ENCODE measurements at regions not wholly inside any gene's neighbourhood (a gene's known extent, or its start where the extent isn't known, plus 50 kb on each side); places are given as distances from the start of the nearest gene placed in this dataset.
"Not testable (repeated sequence)": the region's sequence is repeated elsewhere in the genome, so short reads cannot be mapped to it uniquely, and the experiment has no call there.

DNA sequence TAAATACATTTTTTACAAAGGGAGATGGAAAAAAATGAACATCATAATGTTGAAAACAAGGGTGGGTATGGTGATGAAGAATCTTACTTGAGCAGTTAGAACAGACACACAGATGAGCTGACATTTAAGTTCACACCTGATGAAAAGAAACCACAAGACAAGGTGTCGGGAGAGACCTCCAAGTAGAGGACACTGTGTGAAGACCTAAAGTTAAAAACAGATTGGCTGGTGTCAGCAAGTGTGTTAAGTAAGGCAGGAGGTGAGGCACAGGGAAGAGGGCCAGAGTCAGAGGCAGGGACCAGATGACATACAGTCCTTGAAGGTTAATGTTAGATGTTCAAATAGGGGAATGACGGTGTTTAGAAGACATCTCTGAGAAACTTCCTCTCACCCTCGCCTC, 236.8 kb downstream of the FAT3 start:
- Histone ChIP-seq H3K36me3 (ENCODE audit: low read depth, low read length) (no peaks in the 10 kb centered on the region), H3K4me1 (ENCODE audit: insufficient read depth, low read length) (no peaks in the 10 kb centered on the region), H3K9me3 (ENCODE audit: low read length) (no peaks in the 10 kb centered on the region), H3K27ac (ENCODE audit: low read length) (no peak overlapping the region), H3F3A (ENCODE audit: low read length, unreplicated experiment) (no peaks in the 10 kb centered on the region), H4K20me1 (ENCODE audit: low read length) (no peaks in the 10 kb centered on the region), H3K4me3 (ENCODE audit: low read length) (no peak overlapping the region), H3K4me2 (ENCODE audit: low read length) (no peak overlapping the region), H2AFZ (ENCODE audit: low read length) (no peak overlapping the region), H3K79me2 (ENCODE audit: low read length) (no peaks in the 10 kb centered on the region), H3K27me3 (ENCODE audit: low read length) (0 out of 2 replicates have a peak, but pooled peaks cover 4% of the 10 kb centered on the region), H3K9ac (ENCODE audit: low read length) (no peak overlapping the region), H3K9me2 (replicated peaks; ENCODE audit: low read length) (no peaks in the 10 kb centered on the region)
- intact Hi-C loops (cut with micrococcal nuclease), result no loop called here
- ChIA-PET CTCF (no interaction called here), POLR2A (ENCODE audit: unreplicated experiment) (no interaction called here)
- TF ChIP-seq EZH2 (IDR thresholded peaks at IDR 0.05; ENCODE audit: low read length, unreplicated experiment) (no peak), CTCF (conservative IDR thresholded peaks at IDR 0.05; ENCODE audit: low read depth, low read length) (no peak), EZH2phosphoT487 (IDR thresholded peaks at IDR 0.05; ENCODE audit: borderline replicate concordance, low read length) (no peak)
- BruUV-seq (replicated peaks), result no TSS peak
- DNase-seq (no peak), ATAC-seq (no peak)

- Histone ChIP-seq H3K9ac (ENCODE audit: low read length) (no peak overlapping the region), H3K9me2 (replicated peaks; ENCODE audit: low read length) (no peaks in the 10 kb centered on the region), H4K20me1 (ENCODE audit: low read length) (no peaks in the 10 kb centered on the region), H3K27ac (ENCODE audit: low read length) (no peak overlapping the region), H3K4me2 (ENCODE audit: low read length) (no peak overlapping the region), H3K79me2 (ENCODE audit: low read length) (no peaks in the 10 kb centered on the region), H3K9me3 (ENCODE audit: low read length) (no peaks in the 10 kb centered on the region), H3F3A (ENCODE audit: low read length, unreplicated experiment) (no peaks in the 10 kb centered on the region), H3K27me3 (ENCODE audit: low read length) (0 out of 2 replicates have a peak, but pooled peaks cover 4% of the 10 kb centered on the region), H3K36me3 (ENCODE audit: low read depth, low read length) (no peaks in the 10 kb centered on the region), H3K4me1 (ENCODE audit: insufficient read depth, low read length) (no peaks in the 10 kb centered on the region), H2AFZ (ENCODE audit: low read length) (no peak overlapping the region), H3K4me3 (ENCODE audit: low read length) (no peak overlapping the region)
- TF ChIP-seq EZH2phosphoT487 (IDR thresholded peaks at IDR 0.05; ENCODE audit: borderline replicate concordance, low read length) (no peak), CTCF (conservative IDR thresholded peaks at IDR 0.05; ENCODE audit: low read depth, low read length) (no peak)
- no TSS peak for BruUV-seq (replicated peaks)
- POLR2A ChIA-PET (ENCODE audit: unreplicated experiment), result no interaction called here
- intact Hi-C loops (cut with micrococcal nuclease), result no loop called here
- CTCF ChIA-PET, result no interaction called here
- DNase-seq (no peak), ATAC-seq (no peak)
Observed at GRCh38 chr11:92462821-92463220, 238.2 kb downstream of the FAT3 start.

DNA sequence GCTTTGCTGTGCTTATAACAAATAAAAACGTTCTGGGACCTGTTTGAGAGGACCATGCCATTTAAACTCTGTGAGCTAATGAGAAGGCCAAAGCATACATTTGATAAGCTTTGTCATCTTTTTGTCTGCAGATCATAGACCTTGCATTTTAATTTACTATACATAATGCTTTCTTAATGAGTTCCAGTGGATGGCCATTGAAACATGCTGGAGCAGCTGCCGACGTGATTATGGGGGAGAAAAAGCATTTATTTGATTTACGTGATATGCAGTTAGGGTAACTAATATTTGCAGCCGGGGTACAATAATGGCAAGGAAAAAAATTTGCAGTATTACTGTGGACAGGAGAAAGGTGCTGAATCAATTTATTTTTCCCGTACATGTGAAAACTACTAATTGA, 240.2 kb downstream of the FAT3 start:
- no peak overlapping the region for H3K4me2 ChIP-seq (ENCODE audit: low read length)
- no peak overlapping the region for H3K27ac ChIP-seq (ENCODE audit: low read length)
- DNase-seq (no peak), ATAC-seq (no peak)
- H3K4me1 ChIP-seq (ENCODE audit: insufficient read depth, low read length), result no peaks in the 10 kb centered on the region
- H3K9ac ChIP-seq (ENCODE audit: low read length), result no peak overlapping the region
- BruUV-seq (replicated peaks), result no TSS peak
- H3F3A ChIP-seq (ENCODE audit: low read length, unreplicated experiment), result no peaks in the 10 kb centered on the region
- intact Hi-C loops (cut with micrococcal nuclease), result no loop called here
- H3K36me3 ChIP-seq (ENCODE audit: low read depth, low read length), result no peaks in the 10 kb centered on the region
- ChIA-PET POLR2A (ENCODE audit: unreplicated experiment) (no interaction called here), CTCF (no interaction called here)
- H2AFZ ChIP-seq (ENCODE audit: low read length), result no peak overlapping the region
- H3K79me2 ChIP-seq (ENCODE audit: low read length), result no peaks in the 10 kb centered on the region
- no peak overlapping the region for H3K4me3 ChIP-seq (ENCODE audit: low read length)
- no peaks in the 10 kb centered on the region for H4K20me1 ChIP-seq (ENCODE audit: low read length)
- no peaks in the 10 kb centered on the region for H3K9me2 ChIP-seq (replicated peaks; ENCODE audit: low read length)
- H3K9me3 ChIP-seq (ENCODE audit: low read length), result no peaks in the 10 kb centered on the region
- H3K27me3 ChIP-seq (ENCODE audit: low read length), result 0 out of 2 replicates have a peak, but pooled peaks cover 4% of the 10 kb centered on the region
- TF ChIP-seq CTCF (conservative IDR thresholded peaks at IDR 0.05; ENCODE audit: low read depth, low read length), result no peak
- no peak for TF ChIP-seq EZH2phosphoT487 (IDR thresholded peaks at IDR 0.05; ENCODE audit: borderline replicate concordance, low read length)
- TF ChIP-seq EZH2 (IDR thresholded peaks at IDR 0.05; ENCODE audit: low read length, unreplicated experiment), result no peak

DNA sequence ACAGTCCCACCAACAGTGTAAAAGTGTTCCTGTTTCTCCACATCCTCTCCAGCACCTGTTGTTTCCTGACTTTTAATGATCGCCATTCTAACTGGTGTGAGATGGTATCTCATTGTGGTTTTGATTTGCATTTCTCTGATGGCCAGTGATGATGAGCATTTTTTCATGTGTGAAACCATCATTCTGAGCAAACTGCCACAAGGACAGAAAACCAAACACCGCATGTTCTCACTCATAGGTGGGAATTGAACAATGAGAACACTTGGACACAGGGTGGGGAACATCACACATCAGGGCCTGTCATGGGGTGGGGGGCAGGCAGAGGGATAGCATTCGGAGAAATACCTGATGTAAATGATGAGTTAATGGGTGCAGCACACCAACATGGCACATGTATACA, 240.8 kb downstream of the FAT3 start:
- H3K36me3 ChIP-seq (ENCODE audit: low read depth, low read length); DNase-seq; H3K4me2 ChIP-seq (ENCODE audit: low read length); H3K27me3 ChIP-seq (ENCODE audit: low read length); H3K4me1 ChIP-seq (ENCODE audit: insufficient read depth, low read length); POLR2A ChIA-PET (ENCODE audit: unreplicated experiment); H3K4me3 ChIP-seq (ENCODE audit: low read length); H3K9ac ChIP-seq (ENCODE audit: low read length); BruUV-seq (replicated peaks); intact Hi-C loops (cut with micrococcal nuclease); ATAC-seq; H3F3A ChIP-seq (ENCODE audit: low read length, unreplicated experiment); H3K9me3 ChIP-seq (ENCODE audit: low read length); H3K27ac ChIP-seq (ENCODE audit: low read length); H3K9me2 ChIP-seq (replicated peaks; ENCODE audit: low read length); H3K79me2 ChIP-seq (ENCODE audit: low read length); H2AFZ ChIP-seq (ENCODE audit: low read length); CTCF ChIA-PET; H4K20me1 ChIP-seq (ENCODE audit: low read length): not testable (repeated sequence)
